Endothelial cell of umbilical vein (primary cell): ENCODE measurements at regions not wholly inside any gene's neighbourhood (a gene's known extent, or its start where the extent isn't known, plus 50 kb on each side); places are given as distances from the start of the nearest gene placed in this dataset.

Experiments used
- BruUV-seq: library from RNA; stranded (reverse); fragments of 400-500 nt; replicated peaks from 2 replicates; lab custom pipeline; 2021; lab: Mats Ljungman, UMichigan
- CTCF ChIA-PET: fragments of 300-600, 350-600 bp; sonication (Branson Sonifier 250); formaldehyde crosslinking; loops from one replicate; lab custom pipeline; 2021; ENCODE audit warnings: antibody characterized with exemption, inconsistent platforms; lab: Charles Lee
- POLR2A ChIA-PET: fragments of 300-600, 350-600 bp; sonication (Branson Sonifier 250); formaldehyde crosslinking; loops from one replicate; lab custom pipeline; 2021; ENCODE audit warnings: antibody characterized with exemption, inconsistent platforms; lab: Charles Lee
- DNase-seq: peaks from one replicate; pipeline ENCODE4 v3.0.0-alpha.2; 2011; ENCODE audit warnings: low read depth, low spot score
- FAIRE-seq: peaks from 2 replicates; lab custom pipeline; 2011; peaks lifted over from hg19 to GRCh38; lab: Jason Lieb, UNC
- H2AFZ ChIP-seq: 2 replicates; pipeline ENCODE4 v1.6.0; 2012; ENCODE audit warnings: low read depth, low read length, control low read depth, inconsistent platforms
- H3K27ac ChIP-seq: 2 replicates; pipeline ENCODE4 v1.5.1; 2011; ENCODE audit warnings: low read depth, mild to moderate bottlenecking, control low read depth, low read length, moderate library complexity; ENCODE audit not compliant: insufficient read depth
- H3K27me3 ChIP-seq, 2 experiments: 2 replicates each; pipeline versions ENCODE4 v1.6.0 to v1.6.1; 2011; ENCODE audit warnings: low read length in 2 of 2, mixed read lengths in 1 of 2; ENCODE audit not compliant: control insufficient read depth in 2 of 2, insufficient read depth in 2 of 2
- H3K36me3 ChIP-seq, 2 experiments: 2 replicates in 1 of 2; 3 replicates in 1 of 2; pipeline ENCODE4 v1.5.1; 2011; ENCODE audit warnings: low read length in 2 of 2, mild to moderate bottlenecking in 1 of 2, moderate library complexity in 1 of 2; ENCODE audit not compliant: control insufficient read depth in 2 of 2, insufficient read depth in 2 of 2; ENCODE audit errors: extremely low read depth in 1 of 2
- H3K4me1 ChIP-seq: 3 replicates; pipeline ENCODE4 v1.5.1; 2011; ENCODE audit warnings: mild to moderate bottlenecking, low read length; ENCODE audit not compliant: control insufficient read depth, insufficient read depth; ENCODE audit errors: extremely low read depth
- H3K4me2 ChIP-seq: 2 replicates; pipeline ENCODE4 v1.6.1; 2011; ENCODE audit warnings: low read length, control low read depth, mixed read lengths; ENCODE audit not compliant: insufficient read depth
- H3K4me3 ChIP-seq, 3 experiments: fragments of 200-600 bp in 1 of 3; sonication (generic), shearing (Covaris generic) in 1 of 3; replicated peaks in 1 of 3; 2 replicates each; pipeline ENCODE4 v1.5.1; 2011 to 2016; ENCODE audit warnings: control low read depth in 3 of 3, low read length in 3 of 3, mild to moderate bottlenecking in 2 of 3, inconsistent platforms in 1 of 3, low read depth in 1 of 3, moderate library complexity in 1 of 3; ENCODE audit not compliant: insufficient read depth in 1 of 3
- H3K79me2 ChIP-seq: 2 replicates; pipeline ENCODE4 v1.6.0; 2012; ENCODE audit warnings: low read length, inconsistent platforms; ENCODE audit not compliant: control insufficient read depth, insufficient read depth
- H3K9ac ChIP-seq: replicated peaks from 2 replicates; pipeline ENCODE3; 2011; ENCODE audit warnings: low read length, control low read depth; ENCODE audit not compliant: insufficient read depth; ENCODE audit errors: extremely low read depth
- H3K9me1 ChIP-seq: replicated peaks from 3 replicates; pipeline ENCODE4 v1.6.0; 2011; ENCODE audit warnings: mild to moderate bottlenecking, low read length; ENCODE audit not compliant: control insufficient read depth, insufficient read depth; ENCODE audit errors: extremely low read depth
- H3K9me3 ChIP-seq: replicated peaks from 2 replicates; pipeline ENCODE4 v1.5.1; 2012; ENCODE audit warnings: low read length, inconsistent platforms; ENCODE audit not compliant: control insufficient read depth, insufficient read depth
- H4K20me1 ChIP-seq: replicated peaks from 2 replicates; pipeline ENCODE3; 2011; ENCODE audit warnings: mild to moderate bottlenecking, low read length; ENCODE audit not compliant: control insufficient read depth, insufficient read depth; ENCODE audit errors: extremely low read depth
- GATA2 ChIP-seq: IDR thresholded peaks from 2 replicates; pipeline ENCODE4 v1.7.0; 2011; ENCODE audit warnings: low read depth, mild to moderate bottlenecking, moderate library complexity, mixed read lengths, low read length; ENCODE audit not compliant: insufficient read length, insufficient read depth
- JUN ChIP-seq: IDR thresholded peaks from 2 replicates; pipeline ENCODE4 v1.6.1; 2011; ENCODE audit warnings: borderline replicate concordance, low read depth; ENCODE audit not compliant: insufficient read length, insufficient read depth
- POLR2A ChIP-seq: IDR thresholded peaks from 2 replicates; pipeline ENCODE4 v1.6.1; 2012; ENCODE audit warnings: low read depth, mild to moderate bottlenecking, control low read depth, low read length
- dilution Hi-C: fragments of 300-500 bp; cut with MboI; formaldehyde crosslinking; loops from one replicate; pipeline ENCODE4 v1.15.0; 2019; ENCODE audit warnings: low sequenced_read_pairs; ENCODE audit not compliant: extremely low pct_ligation_motif_present
- intact Hi-C: fragments of 100-400 bp; cut with micrococcal nuclease; formaldehyde crosslinking; loops from one replicate; pipeline ENCODE4 v1.10.0; 2022
- TF ChIP-seq, protein P1 (sequence below), 2 donors: IDR thresholded peaks; 1 replicate in 1 of 2; 2 replicates in 1 of 2; pipeline ENCODE4 v1.5.1; 2011; ENCODE audit warnings: low read length in 2 of 2, mild to moderate bottlenecking in 2 of 2, moderate library complexity in 2 of 2, control low read depth in 1 of 2, inconsistent platforms in 1 of 2, low read depth in 1 of 2; ENCODE audit not compliant: insufficient read depth in 1 of 2; ENCODE audit errors: extremely low read depth in 1 of 2
- TF ChIP-seq, protein P2 (sequence below): IDR thresholded peaks from 2 replicates; pipeline ENCODE4 v1.6.1; 2011; ENCODE audit not compliant: insufficient read depth, insufficient read length

DNA sequence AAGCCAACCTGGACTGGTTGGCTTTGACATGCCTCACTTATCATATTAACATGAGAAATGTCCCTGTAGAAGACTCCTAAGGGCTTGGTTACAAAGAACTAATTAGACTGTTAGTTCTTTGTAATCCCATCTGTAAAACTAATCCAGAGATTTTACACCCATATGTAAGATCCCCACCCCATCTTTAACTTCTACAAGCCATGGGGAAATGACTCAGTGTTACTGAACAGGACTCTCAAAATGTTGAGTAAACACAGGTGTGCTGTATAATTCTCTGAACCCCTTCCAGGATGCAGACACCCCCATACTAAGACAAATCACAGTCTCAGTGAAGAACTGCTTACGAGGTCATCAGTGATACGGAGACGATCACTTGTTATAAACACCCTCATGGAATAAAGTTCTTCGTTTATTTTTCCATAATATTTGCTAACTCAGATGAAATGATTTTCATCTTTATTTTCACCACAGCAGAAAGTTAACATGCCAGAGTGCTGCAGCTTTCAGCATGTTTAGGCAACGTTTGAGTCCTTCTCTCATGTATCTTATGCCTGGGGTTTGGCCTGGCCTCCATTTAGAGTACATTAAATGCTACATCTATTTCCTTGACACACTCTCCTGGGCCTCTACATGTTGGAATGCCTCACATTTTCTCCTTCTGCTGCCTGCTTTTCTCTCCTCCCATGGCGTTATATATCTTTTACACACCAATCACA, 55.3 kb upstream of the LEKR1 start:
- POLR2A ChIA-PET: no interaction called here
- H3K27me3 ChIP-seq: no peaks in the 10 kb centered on the region
- H3K4me2 ChIP-seq: no peak overlapping the region
- dilution Hi-C loops: no loop called here
- DNase-seq (no peak), FAIRE-seq (no peak)
- no TSS peak for BruUV-seq
- no peaks in the 10 kb centered on the region for H4K20me1 ChIP-seq
- no peak overlapping the region for H3K4me3 ChIP-seq
- no peaks in the 10 kb centered on the region for H3K36me3 ChIP-seq
- H3K9ac ChIP-seq: no peak overlapping the region
- intact Hi-C loops: no loop called here
- CTCF ChIA-PET: interaction anchor here (1.0 kb wide), 1 partner anchor 8 kb away, joined by 3 read pairs; no protein-coding TSS in a partner anchor
- H3K27ac ChIP-seq: no peak overlapping the region
- peaks cover 9% of the 10 kb centered on the region for H3K4me1 ChIP-seq
- H3K79me2 ChIP-seq: no peaks in the 10 kb centered on the region
- no peak overlapping the region for H2AFZ ChIP-seq
- no peak for TF ChIP-seq GATA2
- no peak for TF ChIP-seq JUN
- TF ChIP-seq, protein P1, sequence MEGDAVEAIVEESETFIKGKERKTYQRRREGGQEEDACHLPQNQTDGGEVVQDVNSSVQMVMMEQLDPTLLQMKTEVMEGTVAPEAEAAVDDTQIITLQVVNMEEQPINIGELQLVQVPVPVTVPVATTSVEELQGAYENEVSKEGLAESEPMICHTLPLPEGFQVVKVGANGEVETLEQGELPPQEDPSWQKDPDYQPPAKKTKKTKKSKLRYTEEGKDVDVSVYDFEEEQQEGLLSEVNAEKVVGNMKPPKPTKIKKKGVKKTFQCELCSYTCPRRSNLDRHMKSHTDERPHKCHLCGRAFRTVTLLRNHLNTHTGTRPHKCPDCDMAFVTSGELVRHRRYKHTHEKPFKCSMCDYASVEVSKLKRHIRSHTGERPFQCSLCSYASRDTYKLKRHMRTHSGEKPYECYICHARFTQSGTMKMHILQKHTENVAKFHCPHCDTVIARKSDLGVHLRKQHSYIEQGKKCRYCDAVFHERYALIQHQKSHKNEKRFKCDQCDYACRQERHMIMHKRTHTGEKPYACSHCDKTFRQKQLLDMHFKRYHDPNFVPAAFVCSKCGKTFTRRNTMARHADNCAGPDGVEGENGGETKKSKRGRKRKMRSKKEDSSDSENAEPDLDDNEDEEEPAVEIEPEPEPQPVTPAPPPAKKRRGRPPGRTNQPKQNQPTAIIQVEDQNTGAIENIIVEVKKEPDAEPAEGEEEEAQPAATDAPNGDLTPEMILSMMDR (IDR thresholded peaks at IDR 0.05; ENCODE audit: extremely low read depth in 1 of 2, insufficient read depth in 1 of 2, low read depth in 1 of 2, low read length in 2 of 2): no peak
- TF ChIP-seq, protein P2, sequence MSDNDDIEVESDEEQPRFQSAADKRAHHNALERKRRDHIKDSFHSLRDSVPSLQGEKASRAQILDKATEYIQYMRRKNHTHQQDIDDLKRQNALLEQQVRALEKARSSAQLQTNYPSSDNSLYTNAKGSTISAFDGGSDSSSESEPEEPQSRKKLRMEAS: no peak
- TF ChIP-seq POLR2A: no peak
- no peaks in the 10 kb centered on the region for H3K9me1 ChIP-seq
- H3K9me3 ChIP-seq: no peaks in the 10 kb centered on the region
